ENCODE measurements at regions not wholly inside any gene's neighbourhood (a gene's known extent, or its start where the extent isn't known, plus 50 kb on each side); places are given as distances from the start of the nearest gene placed in this dataset.

DNA sequence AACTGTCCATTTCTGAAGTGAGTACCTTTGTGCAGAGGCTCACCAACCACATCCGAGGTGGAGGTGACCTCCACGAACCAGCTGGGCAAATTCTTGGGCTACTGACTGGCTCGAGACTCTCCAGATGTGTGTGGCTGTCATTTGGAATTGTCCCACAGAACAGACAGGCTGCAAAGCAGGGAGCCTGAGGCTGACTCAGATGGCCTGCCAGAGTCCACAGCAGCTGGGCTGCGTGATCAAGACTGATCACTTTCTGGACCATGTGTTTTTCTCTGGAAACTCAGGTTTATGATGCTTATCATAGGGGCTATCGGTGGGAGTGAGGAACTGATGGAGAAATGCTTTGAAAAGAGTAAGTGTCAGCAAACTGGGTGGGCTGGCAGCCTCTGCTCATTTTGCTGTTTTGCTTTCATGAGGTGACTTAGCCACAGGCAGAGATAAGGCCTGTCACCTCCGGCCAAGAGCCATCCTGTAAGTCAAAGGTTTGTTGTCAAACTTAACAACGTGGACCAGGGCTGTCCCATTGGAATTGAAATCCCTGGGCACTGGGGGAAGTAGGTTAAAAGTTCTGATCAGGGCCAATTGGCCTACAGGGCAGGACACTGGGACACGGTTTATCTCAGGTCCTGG, 120.4 kb downstream of the LIPG start:
- Mint-ChIP-seq H3K36me3 (ENCODE audit: low read depth) (no peaks in the 10 kb centered on the region), H3K27me3 (peaks cover 9% of the 10 kb centered on the region), H3K27ac (no peak overlapping the region), H3K4me1 (ENCODE audit: low read depth) (no peaks in the 10 kb centered on the region), H3K4me3 (no peak overlapping the region), H3K9me3 (no peaks in the 10 kb centered on the region)
- DNase-seq, result no peak

DNA sequence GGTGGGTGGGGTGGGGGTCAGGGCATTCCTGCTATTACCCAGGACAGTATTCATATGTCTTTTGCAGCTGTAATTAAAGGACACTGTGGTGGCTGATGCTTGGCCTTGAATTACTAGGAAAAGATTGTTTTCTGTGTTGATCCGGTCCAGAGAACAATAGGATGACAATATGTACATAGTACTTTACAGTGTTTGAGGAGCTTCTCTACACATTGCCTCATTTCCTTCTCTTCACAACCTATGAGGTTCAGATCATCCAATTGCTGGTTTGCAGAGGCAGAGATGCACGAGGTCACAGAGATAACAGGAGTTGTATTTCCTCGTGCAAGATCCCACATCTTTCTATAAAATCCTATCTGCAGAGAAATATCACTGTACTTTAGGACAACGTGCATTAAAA, 119.5 kb downstream of the LIPG start:
- no peak for DNase-seq
- no peak overlapping the region for H3K27ac Mint-ChIP-seq
- no peak overlapping the region for H3K4me3 Mint-ChIP-seq
- no peaks in the 10 kb centered on the region for H3K4me1 Mint-ChIP-seq (ENCODE audit: low read depth)
- no peaks in the 10 kb centered on the region for H3K36me3 Mint-ChIP-seq (ENCODE audit: low read depth)
- H3K27me3 Mint-ChIP-seq, result peaks cover 9% of the 10 kb centered on the region
- no peaks in the 10 kb centered on the region for H3K9me3 Mint-ChIP-seq

DNA sequence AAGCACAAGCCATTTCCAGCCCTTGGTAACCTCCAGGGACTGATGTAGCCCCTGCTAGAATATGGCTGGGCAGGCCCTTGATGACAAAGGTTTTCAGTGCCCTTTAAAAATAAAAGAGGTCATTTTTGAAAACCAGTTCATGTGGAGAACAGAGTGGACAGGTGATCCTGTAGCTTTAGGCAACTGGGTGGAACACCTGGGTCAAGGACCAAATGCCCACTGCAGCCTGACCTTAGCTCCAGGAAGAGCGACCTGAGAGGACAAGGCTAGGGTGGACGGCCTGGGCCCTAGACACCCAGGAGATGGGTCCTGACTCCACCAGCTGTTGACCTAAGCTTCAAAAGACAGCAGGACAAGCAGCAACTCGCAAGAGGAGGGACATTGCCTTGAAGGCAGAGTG, 116.6 kb downstream of the LIPG start:
- Mint-ChIP-seq H3K27ac (no peak overlapping the region), H3K36me3 (ENCODE audit: low read depth) (no peaks in the 10 kb centered on the region), H3K4me3 (no peak overlapping the region), H3K4me1 (ENCODE audit: low read depth) (no peaks in the 10 kb centered on the region), H3K9me3 (no peaks in the 10 kb centered on the region), H3K27me3 (peaks cover 8% of the 10 kb centered on the region)
- no peak for DNase-seq

GRCh38 chr18:49677762-49678413, 116.0 kb downstream of the LIPG start:
- Mint-ChIP-seq H3K4me1 (ENCODE audit: low read depth) (no peaks in the 10 kb centered on the region), H3K27me3 (peaks cover 8% of the 10 kb centered on the region), H3K27ac (no peak overlapping the region), H3K9me3 (no peaks in the 10 kb centered on the region), H3K36me3 (ENCODE audit: low read depth) (no peaks in the 10 kb centered on the region), H3K4me3 (no peak overlapping the region)
- no peak for DNase-seq

DNA sequence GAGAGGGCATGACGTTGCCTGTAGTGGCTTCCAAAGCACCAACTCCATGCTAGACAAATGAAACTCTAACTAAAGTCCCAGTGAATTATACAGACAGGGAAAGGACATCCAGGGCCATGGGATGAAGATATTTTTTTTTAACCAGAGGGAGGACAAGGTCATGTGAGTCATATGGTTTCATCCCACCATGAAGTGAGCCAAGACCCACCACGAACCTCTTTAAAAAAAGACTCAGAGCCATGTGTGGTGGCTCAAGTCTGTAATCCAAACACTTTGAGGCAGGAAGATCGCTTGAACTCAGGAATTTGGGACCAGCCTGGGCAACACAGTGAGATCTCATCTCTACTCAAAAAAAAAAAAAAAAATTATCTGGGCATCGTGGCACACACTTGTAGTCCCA, 115.2 kb downstream of the LIPG start:
- no peaks in the 10 kb centered on the region for H3K9me3 Mint-ChIP-seq

GRCh38 chr18:49673281-49673680, 111.4 kb downstream of the LIPG start:
- no peaks in the 10 kb centered on the region for H3K9me3 Mint-ChIP-seq
- no peaks in the 10 kb centered on the region for H3K4me1 Mint-ChIP-seq (ENCODE audit: low read depth)
- H3K27ac Mint-ChIP-seq, result no peak overlapping the region

More for the DNA sequence above, 115.2 kb downstream of the LIPG start:
- no peak for DNase-seq
- Mint-ChIP-seq H3K36me3 (ENCODE audit: low read depth) (no peaks in the 10 kb centered on the region), H3K4me1 (ENCODE audit: low read depth) (no peaks in the 10 kb centered on the region), H3K4me3 (no peak overlapping the region), H3K27ac (no peak overlapping the region), H3K27me3 (peaks cover 8% of the 10 kb centered on the region)

GRCh38 chr18:49672853-49673252, 111.0 kb downstream of the LIPG start:
- Mint-ChIP-seq H3K4me1 (ENCODE audit: low read depth) (no peaks in the 10 kb centered on the region), H3K4me3 (no peak overlapping the region), H3K27ac (no peak overlapping the region), H3K9me3 (no peaks in the 10 kb centered on the region), H3K36me3 (ENCODE audit: low read depth) (no peaks in the 10 kb centered on the region), H3K27me3 (peaks cover 28% of the 10 kb centered on the region)
- DNase-seq, result no peak

More at GRCh38 chr18:49673281-49673680, 111.4 kb downstream of the LIPG start:
- Mint-ChIP-seq H3K4me3 (no peak overlapping the region), H3K36me3 (ENCODE audit: low read depth) (no peaks in the 10 kb centered on the region), H3K27me3 (peaks cover 28% of the 10 kb centered on the region)
- DNase-seq, result no peak

DNA sequence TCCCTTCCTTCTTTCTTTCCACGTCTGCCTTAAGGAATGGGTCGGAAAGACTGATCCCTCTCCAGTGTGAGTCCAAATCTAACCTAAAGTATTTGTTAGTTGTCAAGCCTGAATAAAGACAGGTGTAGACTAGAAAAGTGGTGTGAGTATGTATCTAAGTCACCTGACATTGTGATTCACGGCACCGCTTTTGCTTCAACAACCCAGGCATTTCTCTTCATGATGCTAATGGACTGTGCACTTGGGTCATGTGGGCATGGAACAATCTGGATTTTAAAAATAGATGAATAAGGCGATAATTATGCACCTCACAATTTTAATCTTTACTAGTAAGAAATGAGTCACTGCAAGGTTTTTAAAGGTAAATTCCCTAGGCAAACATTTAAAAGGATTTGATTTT, 107.5 kb downstream of the LIPG start:
- Mint-ChIP-seq H3K4me3 (no peak overlapping the region), H3K4me1 (ENCODE audit: low read depth) (no peaks in the 10 kb centered on the region), H3K27me3 (peaks cover 36% of the 10 kb centered on the region), H3K36me3 (ENCODE audit: low read depth) (no peaks in the 10 kb centered on the region), H3K27ac (no peak overlapping the region), H3K9me3 (no peaks in the 10 kb centered on the region)
- no peak for DNase-seq

GRCh38 chr18:49668574-49669275, 106.9 kb downstream of the LIPG start:
- H3K36me3 Mint-ChIP-seq (ENCODE audit: low read depth), result no peaks in the 10 kb centered on the region
- no peak overlapping the region for H3K4me3 Mint-ChIP-seq
- DNase-seq, result no peak
- H3K4me1 Mint-ChIP-seq (ENCODE audit: low read depth), result no peaks in the 10 kb centered on the region
- no peaks in the 10 kb centered on the region for H3K9me3 Mint-ChIP-seq
- peaks cover 32% of the 10 kb centered on the region for H3K27me3 Mint-ChIP-seq
- H3K27ac Mint-ChIP-seq, result no peak overlapping the region

DNA sequence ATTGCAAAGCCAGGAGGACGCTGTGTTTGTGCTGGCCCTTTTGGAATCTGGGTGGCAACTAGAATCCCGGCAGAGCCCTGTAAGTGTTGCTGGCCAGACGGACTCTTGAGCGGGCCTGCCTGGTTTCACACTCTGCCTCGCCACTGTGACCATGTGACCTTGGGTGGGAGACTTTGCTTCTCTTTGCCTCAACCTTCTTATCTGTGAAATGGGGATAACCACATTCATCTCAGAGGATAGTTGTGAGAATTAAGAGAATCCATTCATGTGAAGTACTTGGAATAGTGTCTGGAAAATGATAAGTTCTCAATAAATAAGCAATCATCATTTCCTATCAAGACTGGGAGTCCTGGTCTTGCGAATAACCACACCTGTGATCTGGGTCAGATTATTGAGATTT, 105.6 kb downstream of the LIPG start:
- no peaks in the 10 kb centered on the region for H3K36me3 Mint-ChIP-seq (ENCODE audit: low read depth)
- H3K27ac Mint-ChIP-seq, result no peak overlapping the region
- H3K9me3 Mint-ChIP-seq, result no peaks in the 10 kb centered on the region
- H3K27me3 Mint-ChIP-seq, result peaks cover 30% of the 10 kb centered on the region
- DNase-seq, result no peak
- no peak overlapping the region for H3K4me3 Mint-ChIP-seq
- no peaks in the 10 kb centered on the region for H3K4me1 Mint-ChIP-seq (ENCODE audit: low read depth)

DNA sequence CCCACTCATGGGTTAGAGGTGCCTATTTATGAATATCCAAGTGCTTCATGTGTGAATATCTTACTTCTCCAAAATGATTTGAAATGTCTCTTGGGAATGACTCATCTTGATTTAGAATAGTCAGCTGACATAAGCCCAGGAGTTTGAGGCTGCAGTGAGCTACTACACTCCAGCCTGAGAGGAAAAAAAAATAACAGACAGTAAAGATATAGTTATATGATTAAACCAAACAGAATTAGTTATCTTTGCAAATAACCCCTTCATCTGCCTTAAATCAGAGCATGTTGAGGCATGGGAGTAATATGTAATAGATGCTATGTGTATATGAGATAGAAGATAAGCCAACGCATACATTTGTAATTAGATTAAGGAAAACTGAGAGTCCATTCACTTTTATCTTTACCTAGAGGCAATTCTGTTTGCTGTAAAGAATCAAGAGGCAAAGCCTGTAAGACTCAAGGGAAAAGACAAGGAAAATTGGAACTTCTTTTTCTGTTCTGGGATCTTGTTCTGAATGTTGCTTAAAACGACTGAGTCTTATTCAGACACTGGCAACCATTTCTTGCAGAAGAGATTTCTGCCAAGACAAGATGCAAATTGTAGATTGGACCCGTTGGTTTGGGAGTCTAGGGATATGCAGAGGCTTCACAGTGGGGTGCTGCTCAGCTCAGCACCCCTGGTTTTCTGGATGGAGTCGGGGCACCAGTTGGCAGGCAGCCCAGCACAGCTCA, 104.4 kb downstream of the LIPG start:
- Mint-ChIP-seq H3K9me3 (no peaks in the 10 kb centered on the region), H3K36me3 (ENCODE audit: low read depth) (no peaks in the 10 kb centered on the region), H3K4me1 (ENCODE audit: low read depth) (no peaks in the 10 kb centered on the region), H3K4me3 (no peak overlapping the region), H3K27ac (no peak overlapping the region), H3K27me3 (peaks cover 33% of the 10 kb centered on the region)
- DNase-seq, result no peak

- H3K27me3 Mint-ChIP-seq, result peaks cover 25% of the 10 kb centered on the region
- no peak overlapping the region for H3K27ac Mint-ChIP-seq
- H3K36me3 Mint-ChIP-seq (ENCODE audit: low read depth), result no peaks in the 10 kb centered on the region
- no peaks in the 10 kb centered on the region for H3K9me3 Mint-ChIP-seq
- no peak overlapping the region for H3K4me3 Mint-ChIP-seq
- DNase-seq, result no peak
- no peaks in the 10 kb centered on the region for H3K4me1 Mint-ChIP-seq (ENCODE audit: low read depth)
These were observed 102.3 kb downstream of the LIPG start for GRCh38 chr18:49663899-49664890.

- no peaks in the 10 kb centered on the region for H3K36me3 Mint-ChIP-seq (ENCODE audit: low read depth)
- H3K27ac Mint-ChIP-seq, result no peak overlapping the region
- DNase-seq, result no peak
- H3K9me3 Mint-ChIP-seq, result no peaks in the 10 kb centered on the region
- H3K4me3 Mint-ChIP-seq, result no peak overlapping the region
- H3K4me1 Mint-ChIP-seq (ENCODE audit: low read depth), result no peaks in the 10 kb centered on the region
- peaks cover 22% of the 10 kb centered on the region for H3K27me3 Mint-ChIP-seq
These were observed 100.6 kb downstream of the LIPG start for GRCh38 chr18:49662506-49662905.
